GM18873 (cell line): ENCODE measurements at regions not wholly inside any gene's neighbourhood (a gene's known extent, or its start where the extent isn't known, plus 50 kb on each side); places are given as distances from the start of the nearest gene placed in this dataset.

Experiments
- ATAC-seq: cut with Tn5 transposase; IDR thresholded peaks from one replicate; pipeline ENCODE4 v1.9.1; 2021; ENCODE audit warnings: mild to moderate bottlenecking, moderate library complexity, moderate number of reproducible peaks; ENCODE audit not compliant: unreplicated experiment, low FRiP score

GRCh38 chr1:229040630-229041358, 230.1 kb upstream of the RAB4A start:
- ATAC-seq, result no peak

- ATAC-seq, result no peak
Observed at GRCh38 chr1:229041946-229042345, 229.0 kb upstream of the RAB4A start.

- ATAC-seq, result no peak
Observed at GRCh38 chr1:229042482-229042881, 228.4 kb upstream of the RAB4A start.

- no peak for ATAC-seq
Observed at GRCh38 chr1:229043115-229043514, 227.8 kb upstream of the RAB4A start.

GRCh38 chr1:229046251-229046853, 224.6 kb upstream of the RAB4A start:
- ATAC-seq, result no peak

GRCh38 chr1:229047161-229047839, 223.6 kb upstream of the RAB4A start:
- ATAC-seq, result no peak

- no peak for ATAC-seq
Observed at GRCh38 chr1:229047840-229048620, 222.9 kb upstream of the RAB4A start.

- ATAC-seq, result no peak
Observed at GRCh38 chr1:229048896-229049295, 222.0 kb upstream of the RAB4A start.

- no peak for ATAC-seq
Observed at GRCh38 chr1:229056046-229056445, 214.9 kb upstream of the RAB4A start.

GRCh38 chr1:229058111-229058561, 212.8 kb upstream of the RAB4A start:
- ATAC-seq, result no peak

- no peak for ATAC-seq
Observed at GRCh38 chr1:229058729-229059128, 212.2 kb upstream of the RAB4A start.

- no peak for ATAC-seq
Observed at GRCh38 chr1:229059671-229060539, 211.0 kb upstream of the RAB4A start.

- no peak for ATAC-seq
Observed at GRCh38 chr1:229062135-229062534, 208.8 kb upstream of the RAB4A start.

GRCh38 chr1:229063154-229063773, 207.6 kb upstream of the RAB4A start:
- no peak for ATAC-seq

- no peak for ATAC-seq
Observed at GRCh38 chr1:229064320-229065168, 206.4 kb upstream of the RAB4A start.

- ATAC-seq, result no peak
Observed at GRCh38 chr1:229065613-229066012, 205.3 kb upstream of the RAB4A start.

- no peak for ATAC-seq
Observed at GRCh38 chr1:229066591-229066990, 204.3 kb upstream of the RAB4A start.

- no peak for ATAC-seq
Observed at GRCh38 chr1:229067546-229067945, 203.4 kb upstream of the RAB4A start.
